SK-N-SH (cell line): ENCODE measurements at regions not wholly inside any gene's neighbourhood (a gene's known extent, or its start where the extent isn't known, plus 50 kb on each side); places are given as distances from the start of the nearest gene placed in this dataset.

Experiments
- ELF1 ChIP-seq: IDR thresholded peaks from 2 replicates; pipeline ENCODE4 v1.4.0; 2012
- EP300 ChIP-seq, 2 experiments: IDR thresholded peaks; 2 replicates each; pipeline versions ENCODE4 v1.4.0 to v1.6.1; 2012; ENCODE audit warnings: borderline replicate concordance in 1 of 2, low read depth in 1 of 2, low read length in 1 of 2
- EZH2phosphoT487 ChIP-seq: fragments of 200-600 bp; sonication (generic); IDR thresholded peaks from 2 replicates; pipeline ENCODE4 v1.6.1; 2017; ENCODE audit warnings: low read depth, mixed run types, mild to moderate bottlenecking, antibody characterized with exemption, moderate library complexity, borderline replicate concordance
- NFIC ChIP-seq: IDR thresholded peaks from 2 replicates; pipeline ENCODE4 v1.4.0; 2012; ENCODE audit warnings: borderline replicate concordance
- RAD21 ChIP-seq: IDR thresholded peaks from 2 replicates; pipeline ENCODE4 v1.6.1; 2012; ENCODE audit warnings: mild to moderate bottlenecking, low read length
- RCOR1 ChIP-seq: fragments of 150-350 bp; IDR thresholded peaks from 2 replicates; pipeline ENCODE4 v1.6.1; 2017; ENCODE audit warnings: antibody characterized with exemption, low read length
- SMC3 ChIP-seq: IDR thresholded peaks from 2 replicates; pipeline ENCODE4 v1.6.1; 2012; ENCODE audit warnings: low read depth, low read length, improper control_type of control experiment
- TAF1 ChIP-seq: IDR thresholded peaks from 2 replicates; pipeline ENCODE4 v1.6.1; 2012; ENCODE audit warnings: low read depth, mild to moderate bottlenecking, low read length, moderate library complexity, borderline replicate concordance
- TEAD4 ChIP-seq: IDR thresholded peaks from 2 replicates; pipeline ENCODE4 v1.4.0; 2012; ENCODE audit warnings: mild to moderate bottlenecking, borderline replicate concordance; ENCODE audit not compliant: insufficient read depth
- TF ChIP-seq, protein P1 (sequence below): IDR thresholded peaks from 2 replicates; pipeline ENCODE4 v1.6.1; 2012; ENCODE audit warnings: mild to moderate bottlenecking, low read depth, low read length, moderate library complexity
- TF ChIP-seq, protein P2 (sequence below): IDR thresholded peaks from 2 replicates; pipeline ENCODE4 v1.4.0; 2012; ENCODE audit warnings: low read depth, borderline replicate concordance
- TF ChIP-seq, protein P3 (sequence below): fragments of 200-600 bp; sonication (generic); IDR thresholded peaks from 2 replicates; pipeline ENCODE4 v1.6.1; 2017; ENCODE audit warnings: antibody characterized with exemption, mild to moderate bottlenecking, moderate library complexity
- TF ChIP-seq, protein P4 (sequence below): IDR thresholded peaks from 2 replicates; pipeline ENCODE4 v1.4.0; 2012; ENCODE audit warnings: low read depth
- TF ChIP-seq, protein P5 (sequence below): IDR thresholded peaks from 2 replicates; pipeline ENCODE4 v1.4.0; 2012; ENCODE audit warnings: low read depth, borderline replicate concordance

DNA sequence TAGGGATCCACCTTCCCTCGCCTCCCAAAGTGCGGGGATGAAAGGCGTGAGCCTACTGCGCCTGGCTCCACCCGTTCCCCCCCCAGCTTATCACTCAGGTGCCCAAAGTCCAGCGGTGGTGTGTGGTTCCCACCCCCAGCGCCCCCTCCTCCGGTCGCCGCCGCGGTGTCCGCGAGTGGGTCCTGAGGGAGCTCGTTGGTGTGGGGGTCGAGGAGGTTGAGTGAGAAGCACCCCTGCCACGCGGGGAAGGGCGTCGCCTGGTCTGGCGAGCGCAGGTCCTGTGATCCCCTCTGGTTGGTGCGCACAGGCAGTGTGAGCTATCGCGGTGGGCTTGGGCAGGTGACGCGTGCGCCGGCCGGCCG is 3900.6 kb upstream of the OR11H1 start:
- TF ChIP-seq, protein P1, sequence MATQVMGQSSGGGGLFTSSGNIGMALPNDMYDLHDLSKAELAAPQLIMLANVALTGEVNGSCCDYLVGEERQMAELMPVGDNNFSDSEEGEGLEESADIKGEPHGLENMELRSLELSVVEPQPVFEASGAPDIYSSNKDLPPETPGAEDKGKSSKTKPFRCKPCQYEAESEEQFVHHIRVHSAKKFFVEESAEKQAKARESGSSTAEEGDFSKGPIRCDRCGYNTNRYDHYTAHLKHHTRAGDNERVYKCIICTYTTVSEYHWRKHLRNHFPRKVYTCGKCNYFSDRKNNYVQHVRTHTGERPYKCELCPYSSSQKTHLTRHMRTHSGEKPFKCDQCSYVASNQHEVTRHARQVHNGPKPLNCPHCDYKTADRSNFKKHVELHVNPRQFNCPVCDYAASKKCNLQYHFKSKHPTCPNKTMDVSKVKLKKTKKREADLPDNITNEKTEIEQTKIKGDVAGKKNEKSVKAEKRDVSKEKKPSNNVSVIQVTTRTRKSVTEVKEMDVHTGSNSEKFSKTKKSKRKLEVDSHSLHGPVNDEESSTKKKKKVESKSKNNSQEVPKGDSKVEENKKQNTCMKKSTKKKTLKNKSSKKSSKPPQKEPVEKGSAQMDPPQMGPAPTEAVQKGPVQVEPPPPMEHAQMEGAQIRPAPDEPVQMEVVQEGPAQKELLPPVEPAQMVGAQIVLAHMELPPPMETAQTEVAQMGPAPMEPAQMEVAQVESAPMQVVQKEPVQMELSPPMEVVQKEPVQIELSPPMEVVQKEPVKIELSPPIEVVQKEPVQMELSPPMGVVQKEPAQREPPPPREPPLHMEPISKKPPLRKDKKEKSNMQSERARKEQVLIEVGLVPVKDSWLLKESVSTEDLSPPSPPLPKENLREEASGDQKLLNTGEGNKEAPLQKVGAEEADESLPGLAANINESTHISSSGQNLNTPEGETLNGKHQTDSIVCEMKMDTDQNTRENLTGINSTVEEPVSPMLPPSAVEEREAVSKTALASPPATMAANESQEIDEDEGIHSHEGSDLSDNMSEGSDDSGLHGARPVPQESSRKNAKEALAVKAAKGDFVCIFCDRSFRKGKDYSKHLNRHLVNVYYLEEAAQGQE, result no peak
- TF ChIP-seq ELF1, result no peak
- no peak for TF ChIP-seq SMC3
- no peak for TF ChIP-seq TEAD4
- no peak for TF ChIP-seq EP300 (IDR thresholded peaks at IDR 0.05; ENCODE audit: borderline replicate concordance in 1 of 2, low read depth in 1 of 2, low read length in 1 of 2)
- no peak for TF ChIP-seq EZH2phosphoT487
- TF ChIP-seq RAD21, result no peak
- TF ChIP-seq, protein P2, sequence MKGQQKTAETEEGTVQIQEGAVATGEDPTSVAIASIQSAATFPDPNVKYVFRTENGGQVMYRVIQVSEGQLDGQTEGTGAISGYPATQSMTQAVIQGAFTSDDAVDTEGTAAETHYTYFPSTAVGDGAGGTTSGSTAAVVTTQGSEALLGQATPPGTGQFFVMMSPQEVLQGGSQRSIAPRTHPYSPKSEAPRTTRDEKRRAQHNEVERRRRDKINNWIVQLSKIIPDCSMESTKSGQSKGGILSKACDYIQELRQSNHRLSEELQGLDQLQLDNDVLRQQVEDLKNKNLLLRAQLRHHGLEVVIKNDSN, result no peak
- TF ChIP-seq NFIC, result no peak
- TF ChIP-seq, protein P3, sequence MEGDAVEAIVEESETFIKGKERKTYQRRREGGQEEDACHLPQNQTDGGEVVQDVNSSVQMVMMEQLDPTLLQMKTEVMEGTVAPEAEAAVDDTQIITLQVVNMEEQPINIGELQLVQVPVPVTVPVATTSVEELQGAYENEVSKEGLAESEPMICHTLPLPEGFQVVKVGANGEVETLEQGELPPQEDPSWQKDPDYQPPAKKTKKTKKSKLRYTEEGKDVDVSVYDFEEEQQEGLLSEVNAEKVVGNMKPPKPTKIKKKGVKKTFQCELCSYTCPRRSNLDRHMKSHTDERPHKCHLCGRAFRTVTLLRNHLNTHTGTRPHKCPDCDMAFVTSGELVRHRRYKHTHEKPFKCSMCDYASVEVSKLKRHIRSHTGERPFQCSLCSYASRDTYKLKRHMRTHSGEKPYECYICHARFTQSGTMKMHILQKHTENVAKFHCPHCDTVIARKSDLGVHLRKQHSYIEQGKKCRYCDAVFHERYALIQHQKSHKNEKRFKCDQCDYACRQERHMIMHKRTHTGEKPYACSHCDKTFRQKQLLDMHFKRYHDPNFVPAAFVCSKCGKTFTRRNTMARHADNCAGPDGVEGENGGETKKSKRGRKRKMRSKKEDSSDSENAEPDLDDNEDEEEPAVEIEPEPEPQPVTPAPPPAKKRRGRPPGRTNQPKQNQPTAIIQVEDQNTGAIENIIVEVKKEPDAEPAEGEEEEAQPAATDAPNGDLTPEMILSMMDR, result no peak
- TF ChIP-seq, protein P4, sequence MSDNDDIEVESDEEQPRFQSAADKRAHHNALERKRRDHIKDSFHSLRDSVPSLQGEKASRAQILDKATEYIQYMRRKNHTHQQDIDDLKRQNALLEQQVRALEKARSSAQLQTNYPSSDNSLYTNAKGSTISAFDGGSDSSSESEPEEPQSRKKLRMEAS, result no peak
- TF ChIP-seq TAF1, result no peak
- TF ChIP-seq, protein P5, sequence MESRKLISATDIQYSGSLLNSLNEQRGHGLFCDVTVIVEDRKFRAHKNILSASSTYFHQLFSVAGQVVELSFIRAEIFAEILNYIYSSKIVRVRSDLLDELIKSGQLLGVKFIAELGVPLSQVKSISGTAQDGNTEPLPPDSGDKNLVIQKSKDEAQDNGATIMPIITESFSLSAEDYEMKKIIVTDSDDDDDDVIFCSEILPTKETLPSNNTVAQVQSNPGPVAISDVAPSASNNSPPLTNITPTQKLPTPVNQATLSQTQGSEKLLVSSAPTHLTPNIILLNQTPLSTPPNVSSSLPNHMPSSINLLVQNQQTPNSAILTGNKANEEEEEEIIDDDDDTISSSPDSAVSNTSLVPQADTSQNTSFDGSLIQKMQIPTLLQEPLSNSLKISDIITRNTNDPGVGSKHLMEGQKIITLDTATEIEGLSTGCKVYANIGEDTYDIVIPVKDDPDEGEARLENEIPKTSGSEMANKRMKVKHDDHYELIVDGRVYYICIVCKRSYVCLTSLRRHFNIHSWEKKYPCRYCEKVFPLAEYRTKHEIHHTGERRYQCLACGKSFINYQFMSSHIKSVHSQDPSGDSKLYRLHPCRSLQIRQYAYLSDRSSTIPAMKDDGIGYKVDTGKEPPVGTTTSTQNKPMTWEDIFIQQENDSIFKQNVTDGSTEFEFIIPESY, result no peak
- TF ChIP-seq RCOR1, result no peak
